RWPE2 (cell line): ENCODE measurements at regions not wholly inside any gene's neighbourhood (a gene's known extent, or its start where the extent isn't known, plus 50 kb on each side); places are given as distances from the start of the nearest gene placed in this dataset.
A peak's percentile ranks its signal among the peaks of the same experiment; 100 is the strongest.

Experiments
- ATAC-seq: fragments of 200-7000 bp; cut with Tn5 transposase; 3 replicates; pipeline ENCODE4 v1.9.1; 2021; ENCODE audit warnings: low read depth
- DNase-seq: peaks from one replicate; pipeline ENCODE4 v3.0.0-alpha.2; 2020; ENCODE audit warnings: low spot score
- H3K27ac ChIP-seq: fragments of 450-650 bp; 2 replicates; pipeline ENCODE4 v1.5.1; 2017; ENCODE audit warnings: mild to moderate bottlenecking; ENCODE audit not compliant: poor library complexity, severe bottlenecking
- H3K27me3 ChIP-seq: fragments of 250-450 bp; sonication (Bioruptor Pico); 2 replicates; pipeline ENCODE4 v1.5.1; 2021; ENCODE audit warnings: mild to moderate bottlenecking, moderate library complexity; ENCODE audit not compliant: insufficient read depth, poor library complexity, severe bottlenecking
- H3K36me3 ChIP-seq: fragments of 250-450 bp; sonication (Bioruptor Pico); 2 replicates; pipeline ENCODE4 v1.5.1; 2020; ENCODE audit warnings: low read depth, mild to moderate bottlenecking, moderate library complexity
- H3K4me1 ChIP-seq: fragments of 250-450 bp; sonication (Bioruptor Pico); 2 replicates; pipeline ENCODE4 v1.5.1; 2021; ENCODE audit warnings: mild to moderate bottlenecking, moderate library complexity; ENCODE audit not compliant: insufficient read depth, poor library complexity, severe bottlenecking
- H3K4me3 ChIP-seq: fragments of 250-450 bp; sonication (Bioruptor Pico); 2 replicates; pipeline ENCODE4 v1.5.1; 2021; ENCODE audit warnings: mild to moderate bottlenecking, moderate library complexity; ENCODE audit not compliant: severe bottlenecking
- H3K9me3 ChIP-seq: fragments of 250-450 bp; sonication (Bioruptor Pico); 2 replicates; pipeline ENCODE4 v1.5.1; 2021; ENCODE audit warnings: mild to moderate bottlenecking, moderate library complexity; ENCODE audit not compliant: severe bottlenecking
- TF ChIP-seq, protein P1 (sequence below): fragments of 450-650 bp; IDR thresholded peaks from one replicate; pipeline ENCODE4 v1.5.1; 2017; ENCODE audit warnings: mild to moderate bottlenecking, moderate library complexity; ENCODE audit not compliant: poor library complexity, severe bottlenecking

- no peaks in the 10 kb centered on the region for H3K4me1 ChIP-seq
- no peaks in the 10 kb centered on the region for H3K27me3 ChIP-seq
- peak; percentile 61; the same call in 2 of the 3 replicates for ATAC-seq
- H3K27ac ChIP-seq: no peak overlapping the region
- H3K4me3 ChIP-seq: no peak overlapping the region
- TF ChIP-seq, protein P1, sequence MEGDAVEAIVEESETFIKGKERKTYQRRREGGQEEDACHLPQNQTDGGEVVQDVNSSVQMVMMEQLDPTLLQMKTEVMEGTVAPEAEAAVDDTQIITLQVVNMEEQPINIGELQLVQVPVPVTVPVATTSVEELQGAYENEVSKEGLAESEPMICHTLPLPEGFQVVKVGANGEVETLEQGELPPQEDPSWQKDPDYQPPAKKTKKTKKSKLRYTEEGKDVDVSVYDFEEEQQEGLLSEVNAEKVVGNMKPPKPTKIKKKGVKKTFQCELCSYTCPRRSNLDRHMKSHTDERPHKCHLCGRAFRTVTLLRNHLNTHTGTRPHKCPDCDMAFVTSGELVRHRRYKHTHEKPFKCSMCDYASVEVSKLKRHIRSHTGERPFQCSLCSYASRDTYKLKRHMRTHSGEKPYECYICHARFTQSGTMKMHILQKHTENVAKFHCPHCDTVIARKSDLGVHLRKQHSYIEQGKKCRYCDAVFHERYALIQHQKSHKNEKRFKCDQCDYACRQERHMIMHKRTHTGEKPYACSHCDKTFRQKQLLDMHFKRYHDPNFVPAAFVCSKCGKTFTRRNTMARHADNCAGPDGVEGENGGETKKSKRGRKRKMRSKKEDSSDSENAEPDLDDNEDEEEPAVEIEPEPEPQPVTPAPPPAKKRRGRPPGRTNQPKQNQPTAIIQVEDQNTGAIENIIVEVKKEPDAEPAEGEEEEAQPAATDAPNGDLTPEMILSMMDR: no peak
- H3K36me3 ChIP-seq: no peaks in the 10 kb centered on the region
- no peak for DNase-seq
- no peaks in the 10 kb centered on the region for H3K9me3 ChIP-seq
Observed at GRCh38 chr3:21330293-21330692, 420.7 kb downstream of the ZNF385D start.

DNA sequence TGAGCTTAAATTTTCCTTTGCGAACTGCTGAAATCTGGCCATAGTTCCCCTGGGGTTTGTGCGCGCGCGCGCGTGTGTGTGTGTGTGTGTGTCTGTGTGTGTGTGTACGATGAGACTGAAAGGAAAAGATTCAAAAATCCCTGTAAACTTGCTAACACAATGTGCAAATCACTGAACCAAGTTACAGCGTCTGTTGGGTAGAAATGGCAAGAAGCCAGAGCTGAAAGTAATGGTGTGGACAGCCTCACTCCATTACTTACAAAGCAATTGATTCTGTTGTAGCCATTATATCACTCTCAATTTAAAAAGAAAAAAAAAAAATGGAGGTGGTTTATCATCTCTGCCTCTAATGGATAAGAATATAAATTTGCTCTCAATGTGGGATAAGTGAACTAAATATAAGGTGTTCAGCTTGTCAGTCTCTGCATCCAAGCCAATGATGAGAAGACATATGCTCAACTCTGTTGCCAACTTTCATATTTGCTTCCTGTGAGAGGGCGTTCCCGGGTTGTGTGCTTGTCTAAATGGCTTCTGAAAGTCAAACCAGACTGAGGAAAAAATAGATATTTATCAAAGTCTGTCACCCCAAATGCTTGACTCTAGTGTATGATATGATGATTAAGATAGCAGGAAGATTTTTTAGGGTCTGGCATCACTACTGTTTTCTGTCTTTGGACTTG lies 422.2 kb downstream of the ZNF385D start:
- no peak overlapping the region for H3K27ac ChIP-seq
- no peak overlapping the region for H3K4me3 ChIP-seq
- H3K4me1 ChIP-seq: no peaks in the 10 kb centered on the region
- TF ChIP-seq, protein P1: no peak
- ATAC-seq (no peak), DNase-seq (no peak)
- H3K36me3 ChIP-seq: no peaks in the 10 kb centered on the region
- H3K27me3 ChIP-seq: no peaks in the 10 kb centered on the region
- no peaks in the 10 kb centered on the region for H3K9me3 ChIP-seq

DNA sequence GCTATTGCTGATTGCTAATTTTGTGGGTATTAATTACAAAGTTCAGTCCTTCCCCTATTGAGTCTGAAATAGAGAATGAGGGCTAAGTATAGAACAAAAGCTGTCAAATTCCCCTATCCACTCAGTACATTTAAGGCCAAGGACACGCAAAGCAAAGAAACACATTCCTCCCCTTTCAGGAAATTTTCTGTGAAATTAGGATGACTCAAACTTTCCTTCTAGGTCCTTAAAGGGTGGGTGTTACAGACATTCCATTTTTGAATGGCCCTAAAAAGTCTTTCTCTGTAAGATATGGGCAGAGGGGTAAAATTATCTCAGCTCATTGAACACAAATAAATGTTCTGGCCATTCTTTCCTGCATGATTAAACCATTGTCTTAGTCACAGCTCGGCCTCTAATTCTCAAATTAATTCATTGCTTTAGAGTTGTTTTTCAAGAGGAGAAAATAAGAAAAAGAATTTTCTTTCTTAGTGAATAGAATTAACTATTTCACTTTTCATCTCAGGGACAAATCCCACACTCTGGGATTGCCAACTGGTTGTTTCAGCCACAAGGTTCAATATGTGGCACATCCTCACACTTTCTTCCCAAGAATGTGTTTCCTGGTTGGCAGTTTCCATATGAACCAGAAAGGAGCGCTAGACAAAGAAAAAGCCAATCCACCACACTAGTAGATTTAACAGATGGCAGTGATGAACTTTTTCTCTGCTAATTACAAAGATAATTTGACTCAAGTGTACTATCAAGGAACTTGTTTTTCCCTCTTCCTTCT lies 424.1 kb downstream of the ZNF385D start:
- Histone ChIP-seq H3K9me3 (no peaks in the 10 kb centered on the region), H3K27me3 (no peaks in the 10 kb centered on the region), H3K27ac (no peak overlapping the region), H3K4me3 (no peak overlapping the region), H3K36me3 (no peaks in the 10 kb centered on the region), H3K4me1 (no peaks in the 10 kb centered on the region)
- TF ChIP-seq, protein P1: no peak
- ATAC-seq (no peak), DNase-seq (no peak)

DNA sequence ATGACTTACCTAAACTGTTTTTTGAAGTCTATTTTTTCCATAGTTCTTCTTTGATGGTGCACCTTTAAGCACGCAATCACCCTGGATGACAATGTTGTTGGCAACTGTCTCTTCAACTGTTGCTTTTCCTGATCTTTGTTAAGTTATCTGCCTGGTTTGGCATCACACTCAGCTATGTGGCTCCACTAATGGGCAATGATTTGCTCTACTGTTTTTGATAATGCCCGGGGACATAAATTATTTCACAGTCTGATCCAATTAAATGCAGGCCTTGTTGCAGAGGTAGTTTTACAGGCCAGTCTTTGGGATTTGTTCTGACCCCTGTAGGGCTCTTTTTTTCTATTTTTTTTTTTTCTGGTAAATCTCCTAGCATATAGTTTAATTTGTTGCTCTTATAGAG lies 436.3 kb downstream of the ZNF385D start:
- H3K36me3 ChIP-seq: no peaks in the 10 kb centered on the region
- H3K27ac ChIP-seq: no peak overlapping the region
- H3K27me3 ChIP-seq: no peaks in the 10 kb centered on the region
- no peak for ATAC-seq
- H3K4me3 ChIP-seq: no peak overlapping the region
- no peak for DNase-seq
- TF ChIP-seq, protein P1: no peak
- no peaks in the 10 kb centered on the region for H3K4me1 ChIP-seq
- no peaks in the 10 kb centered on the region for H3K9me3 ChIP-seq

GRCh38 chr3:21310891-21311290 lies 440.1 kb downstream of the ZNF385D start:
- no peak overlapping the region for H3K4me3 ChIP-seq
- no peak for DNase-seq
- H3K4me1 ChIP-seq: no peaks in the 10 kb centered on the region
- TF ChIP-seq, protein P1: no peak
- H3K27ac ChIP-seq: no peak overlapping the region
- no peak for ATAC-seq
- H3K27me3 ChIP-seq: no peaks in the 10 kb centered on the region
- H3K36me3 ChIP-seq: no peaks in the 10 kb centered on the region
- H3K9me3 ChIP-seq: no peaks in the 10 kb centered on the region
